Fibroblast of lung (primary cell): ENCODE measurements at regions not wholly inside any gene's neighbourhood (a gene's known extent, or its start where the extent isn't known, plus 50 kb on each side); places are given as distances from the start of the nearest gene placed in this dataset.
A peak's percentile ranks its signal among the peaks of the same experiment; 100 is the strongest.

Experiments used
- DNase-seq, 2 donors: peaks; one replicate each; pipeline versions ENCODE4 v3.0.0 to v3.0.0-alpha.2; 2010; ENCODE audit warnings: low read depth in 2 of 2
- H2AFZ ChIP-seq: 2 replicates; pipeline ENCODE4 v1.5.1; 2012; ENCODE audit warnings: low read length, control low read depth, inconsistent platforms
- H3K27ac ChIP-seq: 2 replicates; pipeline ENCODE4 v1.5.1; 2011; ENCODE audit warnings: low read length, control low read depth; ENCODE audit not compliant: insufficient read depth
- H3K27me3 ChIP-seq: 2 replicates; pipeline ENCODE4 v1.5.1; 2011; ENCODE audit warnings: mild to moderate bottlenecking, low read length; ENCODE audit not compliant: control insufficient read depth, insufficient read depth
- H3K36me3 ChIP-seq: 2 replicates; pipeline ENCODE4 v1.5.1; 2011; ENCODE audit warnings: low read length; ENCODE audit not compliant: control insufficient read depth, insufficient read depth
- H3K4me1 ChIP-seq: 2 replicates; pipeline ENCODE4 v1.5.1; 2011; ENCODE audit warnings: low read length; ENCODE audit not compliant: control insufficient read depth, insufficient read depth; ENCODE audit errors: extremely low read depth
- H3K4me2 ChIP-seq: 2 replicates; pipeline ENCODE4 v1.5.1; 2011; ENCODE audit warnings: low read length, control low read depth; ENCODE audit not compliant: insufficient read depth; ENCODE audit errors: extremely low read depth
- H3K4me3 ChIP-seq, 4 experiments: fragments of 200-600 bp in 1 of 4; sonication (generic) in 1 of 4; replicated peaks in 1 of 4; 2 replicates each; pipeline ENCODE4 v1.5.1; 2011 to 2016; ENCODE audit warnings: low read length in 4 of 4, low read depth in 3 of 4, mild to moderate bottlenecking in 3 of 4, control low read depth in 2 of 4, inconsistent platforms in 1 of 4, mixed read lengths in 1 of 4; ENCODE audit not compliant: insufficient read depth in 1 of 4; ENCODE audit errors: control extremely low read depth in 1 of 4
- H3K79me2 ChIP-seq: 2 replicates; pipeline ENCODE4 v1.5.1; 2012; ENCODE audit warnings: mild to moderate bottlenecking, low read length, inconsistent platforms; ENCODE audit not compliant: control insufficient read depth, insufficient read depth
- H3K9ac ChIP-seq: 2 replicates; pipeline ENCODE4 v1.5.1; 2011; ENCODE audit warnings: mild to moderate bottlenecking, low read length, control low read depth; ENCODE audit not compliant: insufficient read depth
- H3K9me3 ChIP-seq: 2 replicates; pipeline ENCODE4 v1.5.1; 2012; ENCODE audit warnings: low read depth, low read length; ENCODE audit not compliant: control insufficient read depth, insufficient read depth
- H4K20me1 ChIP-seq: 2 replicates; pipeline ENCODE4 v1.5.1; 2011; ENCODE audit warnings: low read length; ENCODE audit not compliant: control insufficient read depth, insufficient read depth; ENCODE audit errors: extremely low read depth
- EZH2 ChIP-seq: IDR thresholded peaks from 2 replicates; pipeline ENCODE4 v1.5.1; 2012; ENCODE audit warnings: low read length, control low read depth, mild to moderate bottlenecking; ENCODE audit errors: missing control alignments
- TF ChIP-seq, protein P1 (sequence below), 2 donors: IDR thresholded peaks in 1 of 2; conservative IDR thresholded peaks in 1 of 2; 1 replicate in 1 of 2; 2 replicates in 1 of 2; pipeline ENCODE4 v1.5.1; 2011 to 2012; ENCODE audit warnings: low read length in 2 of 2, control low read depth in 1 of 2, inconsistent platforms in 1 of 2, low read depth in 1 of 2, mild to moderate bottlenecking in 1 of 2

DNA sequence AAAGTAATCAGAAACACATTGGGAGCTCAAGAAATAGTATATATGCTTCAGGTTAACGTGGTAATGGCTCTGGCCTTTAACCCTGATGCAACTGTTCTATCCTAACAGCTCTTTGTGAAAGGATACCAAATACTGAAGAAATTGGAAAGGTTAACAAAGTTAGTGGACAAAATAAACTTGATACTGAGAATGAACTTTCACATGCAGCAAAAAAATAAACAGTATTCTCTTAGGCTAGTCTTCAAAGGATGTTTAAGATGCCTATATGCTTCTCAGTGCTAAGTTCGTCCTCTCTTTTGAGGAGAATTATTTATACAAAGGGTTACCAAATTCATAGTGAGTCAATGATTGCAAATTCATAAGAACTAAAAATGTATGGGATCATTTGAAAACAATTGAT lies 256.2 kb upstream of the FERD3L start:
- Histone ChIP-seq H3K4me3 (no peak overlapping the region), H2AFZ (no peak overlapping the region), H3K4me2 (no peak overlapping the region), H4K20me1 (no peaks in the 10 kb centered on the region), H3K36me3 (no peaks in the 10 kb centered on the region), H3K9me3 (no peaks in the 10 kb centered on the region), H3K27ac (no peak overlapping the region), H3K79me2 (no peaks in the 10 kb centered on the region), H3K4me1 (peaks cover 4% of the 10 kb centered on the region), H3K9ac (no peak overlapping the region), H3K27me3 (no peaks in the 10 kb centered on the region)
- peak in 1 of 2 donors; percentile 32 for DNase-seq
- TF ChIP-seq, protein P1, sequence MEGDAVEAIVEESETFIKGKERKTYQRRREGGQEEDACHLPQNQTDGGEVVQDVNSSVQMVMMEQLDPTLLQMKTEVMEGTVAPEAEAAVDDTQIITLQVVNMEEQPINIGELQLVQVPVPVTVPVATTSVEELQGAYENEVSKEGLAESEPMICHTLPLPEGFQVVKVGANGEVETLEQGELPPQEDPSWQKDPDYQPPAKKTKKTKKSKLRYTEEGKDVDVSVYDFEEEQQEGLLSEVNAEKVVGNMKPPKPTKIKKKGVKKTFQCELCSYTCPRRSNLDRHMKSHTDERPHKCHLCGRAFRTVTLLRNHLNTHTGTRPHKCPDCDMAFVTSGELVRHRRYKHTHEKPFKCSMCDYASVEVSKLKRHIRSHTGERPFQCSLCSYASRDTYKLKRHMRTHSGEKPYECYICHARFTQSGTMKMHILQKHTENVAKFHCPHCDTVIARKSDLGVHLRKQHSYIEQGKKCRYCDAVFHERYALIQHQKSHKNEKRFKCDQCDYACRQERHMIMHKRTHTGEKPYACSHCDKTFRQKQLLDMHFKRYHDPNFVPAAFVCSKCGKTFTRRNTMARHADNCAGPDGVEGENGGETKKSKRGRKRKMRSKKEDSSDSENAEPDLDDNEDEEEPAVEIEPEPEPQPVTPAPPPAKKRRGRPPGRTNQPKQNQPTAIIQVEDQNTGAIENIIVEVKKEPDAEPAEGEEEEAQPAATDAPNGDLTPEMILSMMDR (conservative IDR thresholded peaks at IDR 0.05 in 1 of 2, IDR thresholded peaks at IDR 0.05 in 1 of 2; ENCODE audit: low read depth in 1 of 2, low read length in 2 of 2), result no peak
- no peak for TF ChIP-seq EZH2

DNA sequence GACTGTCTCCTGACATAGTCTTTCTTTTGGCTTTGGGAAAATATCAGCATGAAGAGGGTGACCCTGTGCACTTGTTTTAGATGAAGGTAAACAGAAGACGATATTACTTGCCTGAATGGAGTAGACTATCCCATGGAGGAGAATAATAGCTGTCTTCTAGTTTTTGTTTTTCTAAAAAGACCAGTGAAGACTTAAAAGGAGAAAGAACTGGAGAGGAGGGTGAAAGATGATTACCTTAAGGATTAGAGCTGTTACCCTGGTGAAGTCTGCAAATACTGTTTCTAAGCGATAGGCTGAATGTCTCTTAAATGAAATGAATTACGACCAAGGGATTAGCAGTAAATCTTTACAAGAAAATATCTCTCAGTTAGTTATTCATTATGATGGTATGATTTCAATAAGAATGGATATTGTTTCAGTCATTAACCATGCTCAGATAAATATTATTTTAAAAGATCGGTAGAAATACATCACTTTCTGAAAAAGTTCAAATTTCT lies 255.6 kb upstream of the FERD3L start:
- TF ChIP-seq, protein P1 (conservative IDR thresholded peaks at IDR 0.05 in 1 of 2, IDR thresholded peaks at IDR 0.05 in 1 of 2; ENCODE audit: low read depth in 1 of 2, low read length in 2 of 2), result no peak
- TF ChIP-seq EZH2, result no peak

DNA sequence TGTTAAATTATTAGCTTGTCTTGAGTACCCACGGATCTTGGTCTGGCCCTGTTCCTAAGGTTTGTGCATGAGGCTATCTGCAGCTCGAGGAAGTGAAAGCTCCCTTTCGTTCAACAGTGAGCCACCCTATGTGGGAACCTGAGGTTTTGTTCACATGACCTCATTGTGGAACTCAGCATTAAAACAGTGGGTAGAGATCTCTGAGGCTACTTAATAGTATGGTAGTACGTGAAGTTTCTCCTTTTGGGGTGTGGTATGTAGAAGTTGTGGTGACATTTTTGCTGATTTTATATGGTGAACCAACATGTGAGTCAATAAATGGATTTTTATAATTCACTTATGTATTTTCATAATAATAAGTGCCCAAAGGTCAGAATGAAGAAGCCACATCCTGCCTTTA lies 252.7 kb upstream of the FERD3L start:
- Histone ChIP-seq H3K79me2 (no peaks in the 10 kb centered on the region), H3K27me3 (no peaks in the 10 kb centered on the region), H3K4me3 (no peak overlapping the region), H2AFZ (no peak overlapping the region), H3K4me2 (peak overlapping the region; percentile 25), H3K9ac (no peak overlapping the region), H3K36me3 (no peaks in the 10 kb centered on the region), H4K20me1 (no peaks in the 10 kb centered on the region), H3K9me3 (no peaks in the 10 kb centered on the region), H3K27ac (no peak overlapping the region), H3K4me1 (peaks cover 2% of the 10 kb centered on the region)
- TF ChIP-seq EZH2, result no peak
- TF ChIP-seq, protein P1 (conservative IDR thresholded peaks at IDR 0.05 in 1 of 2, IDR thresholded peaks at IDR 0.05 in 1 of 2; ENCODE audit: low read depth in 1 of 2, low read length in 2 of 2), result no peak
- DNase-seq, result peak; percentile 45 to 63

More for the DNA sequence above, 255.6 kb upstream of the FERD3L start:
- no peaks in the 10 kb centered on the region for H3K9me3 ChIP-seq
- H3K27ac ChIP-seq, result no peak overlapping the region
- H3K9ac ChIP-seq, result no peak overlapping the region
- no peaks in the 10 kb centered on the region for H3K27me3 ChIP-seq
- no peak overlapping the region for H3K4me2 ChIP-seq
- no peak overlapping the region for H2AFZ ChIP-seq
- H3K79me2 ChIP-seq, result no peaks in the 10 kb centered on the region
- peaks cover 4% of the 10 kb centered on the region for H3K4me1 ChIP-seq
- H3K4me3 ChIP-seq, result no peak overlapping the region
- H4K20me1 ChIP-seq, result no peaks in the 10 kb centered on the region
- no peak for DNase-seq
- no peaks in the 10 kb centered on the region for H3K36me3 ChIP-seq
